ENCODE measurements at regions not wholly inside any gene's neighbourhood (a gene's known extent, or its start where the extent isn't known, plus 50 kb on each side); places are given as distances from the start of the nearest gene placed in this dataset.
"Not testable (repeated sequence)": the region's sequence is repeated elsewhere in the genome, so short reads cannot be mapped to it uniquely, and the experiment has no call there.

DNA sequence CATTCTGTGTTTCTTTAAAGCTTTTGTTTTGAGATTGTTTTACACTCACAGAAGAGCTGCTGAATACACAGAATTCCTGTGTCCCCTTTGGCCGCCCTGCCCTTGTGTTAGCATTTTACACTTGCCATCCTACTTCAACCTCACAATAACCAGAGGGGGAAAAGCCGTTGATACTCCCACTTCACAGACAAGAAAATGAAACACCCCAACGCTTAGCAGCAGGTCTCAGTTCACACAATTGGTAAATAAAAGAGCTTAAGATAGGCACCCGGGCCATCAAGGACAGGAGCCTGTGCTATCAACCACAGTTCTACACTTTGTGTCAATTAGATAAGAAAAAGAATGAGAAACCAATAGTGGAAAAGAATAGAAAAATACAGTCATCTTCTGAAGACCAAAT is 178.0 kb downstream of the SYK start:
- no peak for DNase-seq (ENCODE audit: low read depth in 2 of 2)

DNA sequence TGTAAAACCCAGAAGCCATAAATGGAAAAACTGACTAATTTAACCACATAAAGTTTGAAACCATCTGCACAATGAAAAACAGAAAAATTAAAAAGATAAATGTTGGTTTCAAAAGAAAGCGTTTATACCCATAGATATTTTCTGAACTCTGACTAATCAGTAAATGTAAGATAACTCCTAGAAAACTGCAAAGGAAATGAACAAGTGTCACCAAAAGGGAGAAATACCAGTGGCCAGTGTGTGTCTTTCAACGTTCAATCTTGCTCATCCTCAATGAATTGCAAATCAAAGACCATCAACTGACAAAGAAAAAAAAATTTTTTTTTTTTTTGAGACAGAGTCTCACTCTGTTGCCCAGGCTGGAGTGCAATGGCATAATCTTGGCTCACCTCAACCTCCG is 180.1 kb downstream of the SYK start:
- DNase-seq (ENCODE audit: low read depth in 2 of 2), result no peak

DNA sequence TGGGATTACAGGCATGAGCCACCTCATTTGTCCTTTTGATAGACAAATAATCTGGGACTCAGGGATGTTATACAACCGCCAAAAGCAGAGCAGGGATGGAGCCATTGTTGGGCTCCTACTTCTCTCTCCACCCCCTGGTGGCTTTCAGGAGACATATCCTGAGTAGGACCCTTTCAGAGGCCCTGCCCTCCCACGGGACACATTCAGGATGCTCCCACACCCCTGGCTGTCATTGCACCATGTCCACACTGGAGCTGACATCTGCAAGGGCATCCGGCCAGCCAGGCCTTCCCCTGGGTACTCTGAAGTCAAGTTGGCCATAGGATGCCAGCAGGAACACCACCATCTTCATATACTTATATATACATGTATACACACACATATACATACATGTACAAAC is 181.8 kb downstream of the SYK start:
- no peak for DNase-seq (ENCODE audit: low read depth in 2 of 2)

DNA sequence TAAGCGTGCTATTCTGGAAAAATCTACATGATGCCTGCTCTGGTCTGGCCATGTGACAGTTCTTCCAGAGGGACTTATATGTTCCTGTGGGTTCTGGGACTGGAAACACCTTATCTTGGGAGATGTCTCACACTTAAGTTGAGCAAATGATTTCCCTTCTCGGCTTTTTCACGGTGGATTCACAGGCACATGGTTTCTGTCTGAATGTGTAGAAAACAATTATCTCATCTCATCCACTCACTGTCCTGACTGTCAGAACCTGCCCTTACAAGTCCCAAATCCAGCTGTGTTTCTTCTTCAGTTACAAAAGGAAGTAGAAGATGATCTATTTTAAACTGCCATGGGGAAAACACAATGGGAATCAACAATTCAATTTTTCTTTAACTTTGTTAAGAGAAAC is 184.0 kb downstream of the SYK start:
- DNase-seq (ENCODE audit: low read depth in 2 of 2), result no peak

DNA sequence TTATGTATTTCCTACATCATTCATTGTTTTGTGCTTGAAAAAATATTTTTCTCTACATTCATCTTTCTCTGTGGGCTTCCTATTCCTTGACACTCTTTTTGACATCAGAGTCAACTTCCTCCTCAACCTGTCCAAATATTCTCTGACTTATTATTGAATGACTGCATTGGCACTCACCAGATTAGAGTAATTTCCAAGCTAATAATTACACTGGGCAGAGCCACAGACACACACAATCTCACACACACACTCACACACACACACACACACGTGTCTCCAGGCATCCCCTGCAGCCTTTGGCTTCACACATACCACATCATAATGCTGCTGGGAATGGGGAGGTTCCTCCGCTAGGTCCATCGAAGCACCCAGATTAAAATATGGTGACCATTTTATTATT is 184.5 kb downstream of the SYK start:
- no peak for DNase-seq (ENCODE audit: low read depth in 2 of 2)

DNA sequence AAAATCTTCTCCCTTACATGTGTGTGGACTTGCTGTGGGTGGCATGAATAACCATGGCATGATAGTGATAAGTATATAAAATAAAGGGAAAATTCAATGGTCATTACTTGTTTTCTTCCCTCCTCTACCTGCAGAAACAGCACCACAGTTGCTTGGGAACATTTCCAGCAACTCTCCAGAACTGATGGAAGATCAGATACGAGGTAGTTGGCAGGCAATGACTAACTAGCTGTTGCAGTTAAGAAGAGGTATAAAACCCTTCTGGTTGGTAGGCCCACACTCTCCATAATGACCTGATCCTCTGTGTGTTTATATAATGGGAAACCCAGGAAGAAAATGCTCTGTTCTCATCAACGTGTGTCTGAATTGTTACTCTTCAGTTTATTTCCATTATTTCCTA is 185.9 kb downstream of the SYK start:
- DNase-seq (ENCODE audit: low read depth in 2 of 2), result no peak

DNA sequence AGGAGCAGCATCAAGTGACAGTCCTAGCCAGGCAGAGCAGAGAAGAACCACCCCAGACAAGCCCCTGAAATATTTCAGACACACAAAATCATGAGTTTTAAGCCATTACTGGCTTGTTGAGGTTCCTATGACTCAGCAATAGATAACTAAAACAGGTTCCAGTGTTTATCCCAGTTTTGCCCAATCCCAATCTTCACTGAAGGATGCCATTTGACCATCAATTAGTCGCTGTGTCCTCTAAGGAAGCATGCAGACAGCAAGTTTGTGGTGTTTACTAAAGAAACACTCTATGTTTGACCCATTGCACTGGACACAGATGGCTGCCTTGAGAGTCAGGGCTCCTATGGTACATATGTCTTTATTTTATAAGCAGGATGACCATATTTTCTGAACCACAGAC is 186.7 kb downstream of the SYK start:
- DNase-seq (ENCODE audit: low read depth in 2 of 2), result no peak

DNA sequence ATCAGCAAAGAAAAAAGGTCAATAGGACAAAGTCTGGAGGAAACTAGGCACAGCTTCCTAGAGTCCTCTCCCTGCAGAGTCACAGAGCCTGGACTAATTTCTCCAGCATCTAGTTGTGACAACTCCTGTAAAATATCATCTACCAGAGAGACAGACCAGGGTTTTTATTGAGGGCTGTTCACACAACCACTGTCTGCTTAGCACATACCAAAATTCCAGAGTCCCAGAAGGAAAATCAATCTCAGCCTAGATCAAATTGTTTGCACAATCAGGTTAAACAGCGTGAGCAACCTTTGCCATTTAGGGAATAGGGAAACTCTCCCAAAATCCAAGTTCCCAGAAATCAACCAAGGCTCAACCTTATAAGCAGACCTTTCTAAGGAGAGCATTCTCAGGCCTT is 190.3 kb downstream of the SYK start:
- DNase-seq (ENCODE audit: low read depth in 2 of 2), result no peak

DNA sequence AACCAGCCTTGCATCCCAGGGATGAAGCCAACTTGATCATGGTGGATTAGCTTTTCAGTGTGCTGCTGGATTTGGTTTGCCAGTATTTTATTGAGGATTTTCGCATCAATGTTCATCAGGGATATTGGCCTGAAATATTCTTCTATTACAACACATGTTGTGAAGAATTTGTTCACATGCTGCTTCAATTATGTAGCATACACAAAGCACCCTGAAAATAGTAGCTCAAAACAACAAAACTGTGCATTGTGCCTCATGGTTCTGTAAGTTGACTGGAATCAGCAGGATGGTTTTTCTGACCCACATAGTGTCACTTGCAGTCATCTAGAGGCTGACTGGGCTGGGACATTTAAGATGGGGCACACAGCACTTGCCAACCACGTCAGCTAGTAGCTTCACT is 193.9 kb downstream of the SYK start:
- DNase-seq (ENCODE audit: low read depth in 2 of 2), result no peak

DNA sequence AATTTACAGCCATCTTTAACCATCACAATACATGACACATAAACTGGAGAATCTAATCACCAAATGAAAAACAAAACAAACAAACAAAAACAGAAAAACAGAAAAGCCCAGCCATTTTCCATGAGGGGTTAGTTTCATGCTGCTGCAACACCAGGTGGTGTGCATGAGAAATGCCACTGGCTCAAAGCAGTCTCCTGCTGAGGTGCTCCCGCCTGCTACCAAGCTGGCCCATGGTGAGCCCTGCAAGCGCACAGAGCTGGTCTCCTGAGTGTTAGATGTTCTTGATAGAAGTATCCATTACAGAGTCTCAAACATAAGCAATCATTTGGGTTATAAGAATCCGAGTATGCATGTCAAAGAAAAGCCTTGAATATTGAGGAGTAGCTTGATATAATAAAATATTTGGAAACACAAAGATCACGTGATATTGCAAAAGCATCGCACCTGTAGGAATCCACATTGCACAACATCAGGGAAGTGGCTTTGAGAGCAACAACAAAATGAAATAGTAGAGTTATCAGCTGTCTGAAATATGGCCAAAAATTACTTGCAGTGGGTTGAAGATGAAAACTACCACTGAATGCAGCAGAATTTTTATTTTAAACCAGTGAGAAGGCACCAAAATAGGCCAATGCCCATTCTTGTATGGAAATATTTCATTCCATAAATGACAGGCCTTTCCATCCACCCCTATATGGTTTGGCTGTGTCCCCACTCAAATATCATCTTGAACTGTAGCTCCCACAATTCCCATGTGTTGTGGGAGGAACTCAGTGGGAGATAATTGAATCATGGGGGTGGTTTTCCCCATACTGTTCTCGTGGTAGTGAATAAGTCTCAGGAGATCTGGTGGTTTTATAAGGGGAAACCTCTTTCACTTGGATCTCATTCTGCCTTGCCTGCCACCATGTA is 194.8 kb downstream of the SYK start:
- no peak for DNase-seq (ENCODE audit: low read depth in 2 of 2)

DNA sequence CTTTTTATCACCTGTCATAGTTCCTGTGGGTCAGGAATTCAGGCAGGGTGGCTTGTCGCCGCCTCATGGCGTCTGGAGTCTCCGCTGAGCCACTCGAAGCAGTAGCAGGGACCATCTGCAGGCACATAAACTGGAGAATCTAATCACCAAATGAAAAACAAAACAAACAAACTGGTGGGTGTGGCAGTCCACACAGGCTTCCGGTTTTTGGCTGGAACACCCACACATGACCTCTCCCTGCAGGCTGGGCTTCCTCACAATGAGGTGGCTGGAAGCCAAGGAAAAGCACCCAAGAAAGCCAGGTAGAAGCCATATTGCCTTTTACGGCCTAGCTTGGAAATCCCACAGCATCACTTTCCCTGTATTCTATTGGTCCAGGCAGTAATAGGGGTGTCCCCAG is 197.0 kb downstream of the SYK start:
- no peak for DNase-seq (ENCODE audit: low read depth in 2 of 2)

DNA sequence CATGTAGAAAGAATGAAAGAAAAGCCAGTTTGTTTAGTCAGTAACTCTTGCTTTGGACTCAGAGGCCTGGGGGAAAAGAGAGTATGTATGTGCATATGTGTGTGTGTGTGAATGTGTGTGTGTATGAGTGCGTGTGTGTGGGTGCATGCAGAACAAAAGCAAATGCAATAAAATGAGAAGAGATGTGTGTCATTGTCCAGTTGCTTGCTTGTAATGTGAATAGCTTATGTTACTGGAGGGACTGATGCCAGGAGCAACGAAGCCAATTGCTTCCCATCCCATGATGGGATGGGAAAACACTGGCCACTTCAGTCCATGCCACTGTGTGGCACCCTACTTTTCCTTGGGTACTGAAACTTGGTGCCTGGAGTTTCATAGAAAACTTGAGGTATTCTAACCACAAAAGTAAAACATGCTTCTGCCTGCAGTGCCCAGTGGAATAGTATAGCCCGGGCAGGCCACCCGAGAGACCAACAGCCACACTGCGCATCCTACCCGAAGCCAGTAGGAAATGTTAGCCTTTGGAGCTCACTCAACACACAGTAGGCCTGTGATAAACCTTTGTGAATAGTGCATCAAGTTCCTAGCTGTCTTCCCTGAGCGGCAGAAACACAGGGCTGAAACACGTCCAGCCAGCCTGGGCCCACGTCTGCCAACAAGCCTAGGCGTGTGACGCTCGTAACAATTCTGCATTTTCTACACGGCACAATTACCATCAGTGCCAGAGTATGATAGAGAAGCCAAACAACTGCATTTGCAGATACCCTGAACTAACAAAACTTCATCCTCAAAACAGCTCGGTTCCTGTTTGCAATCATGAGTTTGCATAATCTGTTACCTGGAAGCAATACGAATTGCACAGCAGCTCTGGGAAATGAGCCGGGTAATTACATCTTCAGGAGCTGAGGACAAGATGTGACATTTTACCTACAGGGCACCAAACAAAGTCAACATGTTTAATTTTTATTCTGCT is 198.1 kb downstream of the SYK start:
- DNase-seq (ENCODE audit: low read depth in 2 of 2), result no peak

DNA sequence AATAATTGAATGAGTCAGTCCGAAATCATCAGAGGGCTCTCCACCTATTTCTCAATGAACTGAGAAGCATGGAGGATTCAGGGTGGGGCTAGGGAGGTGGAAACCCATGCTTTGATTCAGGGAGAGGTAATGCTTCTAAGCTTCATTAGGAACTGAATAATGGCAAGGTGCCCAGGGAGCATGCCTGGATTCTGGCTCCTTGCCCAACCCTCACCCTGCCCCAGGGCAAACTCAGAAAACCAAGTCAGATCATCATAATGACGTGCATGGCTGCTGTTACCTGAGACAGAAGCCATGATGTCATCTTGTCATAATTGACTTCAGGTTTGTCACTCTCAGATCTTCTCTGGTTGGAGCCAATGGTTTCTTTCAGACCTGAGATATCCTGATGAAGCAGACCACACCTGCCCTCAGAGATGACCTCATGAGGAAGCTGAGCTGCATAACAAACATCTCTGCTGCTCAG is 199.6 kb downstream of the SYK start:
- no peak for DNase-seq (ENCODE audit: low read depth in 2 of 2)

DNA sequence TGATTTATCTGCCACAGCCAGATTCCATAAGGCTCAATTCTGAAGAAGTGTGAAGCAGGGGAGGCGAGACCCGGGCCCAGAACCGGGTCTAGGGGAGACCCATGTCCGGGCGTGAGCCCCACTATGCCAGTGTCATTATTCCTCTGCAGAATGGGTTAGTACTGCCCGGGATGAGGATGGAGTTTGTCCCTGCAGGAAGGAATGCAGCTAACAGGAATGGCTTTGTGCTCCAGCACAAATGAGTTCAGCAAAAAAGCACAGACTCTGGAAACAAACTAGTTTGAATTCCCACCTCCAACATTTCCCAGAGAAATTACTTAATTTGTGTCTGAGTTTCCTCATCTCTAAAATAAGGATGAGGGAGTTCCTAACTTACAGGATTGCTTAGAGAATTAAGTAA is 202.9 kb downstream of the SYK start:
- DNase-seq (ENCODE audit: low read depth in 2 of 2), result no peak

DNA sequence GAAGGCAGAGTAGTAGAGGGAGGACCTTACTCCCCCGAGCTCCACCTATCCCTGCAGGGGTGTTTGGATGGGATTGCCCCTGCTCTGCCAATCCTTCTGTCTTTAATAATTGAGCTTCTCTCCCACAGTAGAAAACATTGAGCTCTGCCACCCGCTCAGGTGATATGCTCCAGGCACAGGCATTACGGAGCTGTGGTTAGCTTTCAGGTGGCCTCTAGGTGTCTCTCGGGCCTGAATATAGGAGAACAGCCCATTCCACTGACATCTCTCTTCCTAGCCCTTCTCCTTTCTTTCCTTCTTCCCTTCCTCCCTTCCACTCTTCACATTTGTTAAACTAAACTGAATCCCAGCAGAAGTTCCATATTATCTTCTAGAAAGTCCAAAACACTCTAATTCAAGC is 203.4 kb downstream of the SYK start:
- no peak for DNase-seq (ENCODE audit: low read depth in 2 of 2)

DNA sequence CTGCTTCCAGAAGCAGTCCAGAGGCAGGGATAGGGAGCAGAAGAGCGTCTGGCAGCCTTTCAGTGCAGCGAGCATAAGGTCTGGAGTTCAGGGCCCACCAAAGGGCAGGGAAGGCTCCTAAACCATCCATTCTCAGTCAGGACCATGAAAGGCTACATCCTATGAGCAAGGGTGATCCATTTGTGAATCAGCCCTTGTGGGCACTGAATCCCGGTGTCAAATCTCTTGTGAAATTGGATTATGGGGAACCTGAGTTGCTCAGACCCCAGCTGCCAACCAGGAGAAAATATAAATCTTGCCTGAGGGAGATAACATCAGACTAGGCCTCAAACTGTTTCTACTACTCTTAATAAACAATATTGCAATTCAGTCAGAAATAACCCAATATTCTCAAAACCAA is 204.4 kb downstream of the SYK start:
- DNase-seq (ENCODE audit: low read depth in 2 of 2), result no peak

DNA sequence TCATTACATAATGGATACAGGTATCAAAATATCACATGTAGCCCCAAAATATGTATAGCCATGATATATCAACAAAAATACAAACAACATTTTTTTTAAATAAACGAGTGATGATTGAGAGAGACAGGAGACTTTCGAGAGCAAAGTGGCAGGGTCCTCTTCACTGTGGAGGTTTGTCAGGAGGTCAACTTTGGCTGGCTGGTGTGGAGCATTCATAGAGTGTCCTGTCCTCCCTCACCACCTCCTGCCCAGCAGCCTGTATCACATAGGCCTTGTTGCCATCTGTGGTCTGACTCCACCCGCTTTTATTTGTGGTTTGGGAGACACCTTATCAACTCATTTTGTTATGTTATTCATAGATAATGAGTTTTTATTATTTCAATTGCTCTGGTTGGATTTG is 206.9 kb downstream of the SYK start:
- no peak for DNase-seq (ENCODE audit: low read depth in 2 of 2)

DNA sequence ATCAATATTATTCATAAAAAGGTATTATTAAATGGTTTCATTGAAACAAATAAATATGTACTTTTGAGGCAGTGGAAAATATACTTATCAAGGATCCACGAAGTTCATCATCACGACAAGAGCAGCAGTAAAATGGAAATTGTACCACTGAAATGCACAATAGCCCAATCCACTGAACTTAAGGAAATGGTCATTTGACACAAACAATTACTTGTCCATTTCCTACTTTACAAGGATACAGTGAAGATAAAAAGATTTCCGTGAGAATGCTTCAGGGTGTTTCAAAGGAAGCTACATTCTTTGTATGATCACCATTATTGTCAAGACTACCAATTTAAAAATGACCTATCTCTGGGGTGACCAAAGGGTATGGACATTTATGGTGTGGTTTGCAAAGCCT is 210.3 kb downstream of the SYK start:
- DNase-seq (ENCODE audit: low read depth in 2 of 2), result no peak

DNA sequence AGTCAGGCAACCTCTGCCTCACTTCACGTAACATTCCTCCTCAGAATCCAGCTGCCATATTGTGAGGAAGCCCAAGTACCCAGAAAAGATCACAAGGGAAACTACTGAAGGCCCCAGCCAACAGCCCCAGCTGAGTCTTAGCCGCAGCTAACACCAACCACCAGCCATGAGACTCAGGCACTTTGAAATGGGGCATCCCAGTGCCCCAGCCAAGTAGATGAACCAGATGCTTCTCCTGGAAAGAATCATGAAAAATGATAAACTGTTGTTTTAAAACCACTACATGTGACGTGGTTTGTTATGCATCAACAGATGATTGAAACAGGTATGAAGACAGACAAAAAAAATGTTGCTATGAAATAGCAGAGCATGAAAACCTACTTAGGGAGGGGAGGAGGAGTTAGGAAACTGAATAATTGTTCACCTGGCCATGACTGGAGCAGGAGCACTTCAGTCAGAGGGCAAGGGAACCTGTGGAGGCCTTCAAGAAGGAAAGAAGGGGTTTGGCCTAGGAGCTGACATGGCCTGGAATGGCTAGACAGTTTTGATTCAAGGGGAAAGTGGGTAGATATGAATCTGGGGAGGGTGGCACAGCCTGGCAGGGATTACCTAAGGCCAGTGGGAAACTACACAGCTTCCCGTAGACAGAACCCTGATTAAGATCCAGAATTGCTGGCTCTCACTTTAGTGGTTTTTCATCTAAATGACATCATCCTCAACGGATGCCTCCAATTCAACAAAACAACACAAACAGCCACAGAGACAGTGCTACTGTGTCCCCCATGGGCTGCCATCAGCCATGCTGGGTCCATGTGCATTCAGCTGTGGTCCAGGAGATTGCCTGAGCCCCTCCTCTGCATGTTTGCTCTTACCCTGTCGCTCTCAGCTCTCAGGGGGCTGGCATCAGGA is 211.6 kb downstream of the SYK start:
- DNase-seq (ENCODE audit: low read depth in 2 of 2), result no peak

DNA sequence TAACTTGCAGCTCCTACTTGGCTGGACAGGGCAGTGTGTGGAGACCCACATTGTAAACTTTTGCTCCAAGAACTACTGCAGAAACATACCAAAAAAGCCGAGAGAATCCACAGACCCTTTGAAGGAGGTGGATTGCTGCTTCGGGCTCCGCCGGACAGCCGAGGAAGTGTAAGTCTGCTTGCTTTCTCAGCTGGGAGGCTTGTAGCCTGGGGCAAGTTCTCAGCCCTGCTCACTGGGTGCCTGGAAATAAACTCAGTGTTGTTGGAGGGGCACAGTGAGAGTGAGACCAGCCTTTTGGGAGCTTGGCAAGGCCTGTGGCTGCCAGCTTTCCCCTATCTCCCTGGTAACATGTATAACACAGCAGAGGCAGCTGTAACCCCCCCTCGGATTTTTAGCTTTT is 215.6 kb downstream of the SYK start:
- no peak for DNase-seq (ENCODE audit: low read depth in 2 of 2)

DNA sequence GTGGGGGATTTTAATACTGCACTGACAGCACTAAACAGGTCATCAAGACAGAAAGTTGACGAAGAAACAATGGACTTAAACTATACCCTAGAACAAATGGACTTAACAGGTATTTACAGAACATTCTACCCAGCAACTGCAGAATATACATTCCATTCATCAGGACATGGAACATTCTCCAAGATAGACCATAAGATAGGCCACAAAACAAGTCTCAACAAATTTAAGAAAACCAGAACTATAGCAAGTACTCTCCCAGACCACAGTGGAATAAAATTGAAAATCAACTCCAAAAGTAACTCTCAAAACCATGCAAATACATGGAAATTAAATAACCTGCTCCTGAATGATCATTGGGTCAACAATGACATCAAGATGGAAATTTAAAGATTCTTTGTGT is 218.3 kb downstream of the SYK start:
- DNase-seq (ENCODE audit: low read depth in 2 of 2), result not testable (repeated sequence)

DNA sequence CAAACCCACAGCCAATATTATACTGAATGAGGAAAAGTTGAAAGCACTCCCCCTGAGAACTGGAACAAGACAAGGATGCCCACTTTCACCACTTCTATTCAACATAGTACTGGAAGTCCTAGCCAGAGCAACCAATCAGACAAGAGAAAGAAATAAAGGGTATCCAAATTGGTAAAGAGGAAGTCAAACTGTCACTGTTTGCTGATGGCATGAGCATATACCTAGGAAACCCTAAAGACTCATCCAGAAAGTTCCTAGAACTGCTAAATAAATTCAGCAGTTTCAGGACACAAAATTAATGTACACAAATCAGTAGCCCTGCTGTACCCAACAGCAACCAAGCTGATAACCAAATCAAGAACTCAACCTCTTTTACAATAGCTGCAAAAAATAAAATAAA is 220.0 kb downstream of the SYK start:
- DNase-seq (ENCODE audit: low read depth in 2 of 2), result not testable (repeated sequence)
